Lower leg skin (tissue), 3 donors: ENCODE measurements at regions not wholly inside any gene's neighbourhood (a gene's known extent, or its start where the extent isn't known, plus 50 kb on each side); places are given as distances from the start of the nearest gene placed in this dataset.

Experiments used
- POLR2A ChIP-seq, 2 donors: fragments of 450-650 bp; IDR thresholded peaks; one replicate each; pipeline ENCODE4 v1.6.1; 2016 to 2017; ENCODE audit warnings: antibody characterized with exemption in 2 of 2, mild to moderate bottlenecking in 1 of 2, moderate library complexity in 1 of 2
- TF ChIP-seq, protein P1 (sequence below), 3 donors: fragments of 450-650 bp; IDR thresholded peaks; one replicate each; pipeline ENCODE4 v1.5.1; 2016; ENCODE audit warnings: antibody characterized with exemption in 3 of 3, mild to moderate bottlenecking in 3 of 3, moderate library complexity in 2 of 3

GRCh38 chr12:24603371-24603770 lies 345.5 kb downstream of the BCAT1 start:
- TF ChIP-seq, protein P1, sequence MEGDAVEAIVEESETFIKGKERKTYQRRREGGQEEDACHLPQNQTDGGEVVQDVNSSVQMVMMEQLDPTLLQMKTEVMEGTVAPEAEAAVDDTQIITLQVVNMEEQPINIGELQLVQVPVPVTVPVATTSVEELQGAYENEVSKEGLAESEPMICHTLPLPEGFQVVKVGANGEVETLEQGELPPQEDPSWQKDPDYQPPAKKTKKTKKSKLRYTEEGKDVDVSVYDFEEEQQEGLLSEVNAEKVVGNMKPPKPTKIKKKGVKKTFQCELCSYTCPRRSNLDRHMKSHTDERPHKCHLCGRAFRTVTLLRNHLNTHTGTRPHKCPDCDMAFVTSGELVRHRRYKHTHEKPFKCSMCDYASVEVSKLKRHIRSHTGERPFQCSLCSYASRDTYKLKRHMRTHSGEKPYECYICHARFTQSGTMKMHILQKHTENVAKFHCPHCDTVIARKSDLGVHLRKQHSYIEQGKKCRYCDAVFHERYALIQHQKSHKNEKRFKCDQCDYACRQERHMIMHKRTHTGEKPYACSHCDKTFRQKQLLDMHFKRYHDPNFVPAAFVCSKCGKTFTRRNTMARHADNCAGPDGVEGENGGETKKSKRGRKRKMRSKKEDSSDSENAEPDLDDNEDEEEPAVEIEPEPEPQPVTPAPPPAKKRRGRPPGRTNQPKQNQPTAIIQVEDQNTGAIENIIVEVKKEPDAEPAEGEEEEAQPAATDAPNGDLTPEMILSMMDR (IDR thresholded peaks at IDR 0.05): no peak
- no peak for TF ChIP-seq POLR2A (IDR thresholded peaks at IDR 0.05)
